GM23338 (cell line): ENCODE measurements at regions not wholly inside any gene's neighbourhood (a gene's known extent, or its start where the extent isn't known, plus 50 kb on each side); places are given as distances from the start of the nearest gene placed in this dataset.

Source experiments
- ATAC-seq: fragments of 200-7000 bp; cut with Tn5 transposase; 3 replicates; pipeline ENCODE4 v1.9.1; 2020
- DNase-seq: peaks from one replicate; pipeline ENCODE4 v3.0.0-alpha.2; 2015; ENCODE audit warnings: low spot score
- H2AFZ ChIP-seq: fragments of 200-600 bp; sonication (generic); 2 replicates; pipeline ENCODE4 v1.8.0; 2016; ENCODE audit warnings: antibody characterized with exemption, mild to moderate bottlenecking, moderate library complexity
- H3F3A ChIP-seq: fragments of 200-600 bp; sonication (generic); replicated peaks from 2 replicates; pipeline ENCODE4 v1.8.0; 2017; ENCODE audit warnings: antibody characterized with exemption, mixed run types, low read depth
- H3K27ac ChIP-seq: fragments of 200-600 bp; sonication (generic); 2 replicates; pipeline ENCODE4 v1.6.1; 2016; ENCODE audit warnings: low read depth
- H3K27me3 ChIP-seq: fragments of 200-600 bp; sonication (generic); 2 replicates; pipeline ENCODE4 v1.8.0; 2016; ENCODE audit warnings: mild to moderate bottlenecking, mixed run types, moderate library complexity; ENCODE audit not compliant: insufficient read depth
- H3K36me3 ChIP-seq: fragments of 200-600 bp; sonication (generic); 2 replicates; pipeline ENCODE4 v1.8.0; 2016; ENCODE audit warnings: mild to moderate bottlenecking; ENCODE audit not compliant: insufficient read depth
- H3K4me1 ChIP-seq: fragments of 200-600 bp; sonication (generic); 2 replicates; pipeline ENCODE4 v1.8.0; 2016; ENCODE audit warnings: mild to moderate bottlenecking, moderate library complexity; ENCODE audit not compliant: insufficient read depth
- H3K4me2 ChIP-seq: fragments of 200-600 bp; sonication (generic); 2 replicates; pipeline ENCODE4 v1.7.1; 2017; ENCODE audit warnings: mixed run types
- H3K4me3 ChIP-seq: fragments of 200-600 bp; sonication (generic); 2 replicates; pipeline ENCODE4 v1.6.1; 2016; ENCODE audit warnings: mixed run types
- H3K79me2 ChIP-seq: fragments of 200-600 bp; sonication (generic); replicated peaks from 2 replicates; pipeline ENCODE4 v1.8.0; 2017; ENCODE audit warnings: mild to moderate bottlenecking; ENCODE audit not compliant: insufficient read depth
- H3K9me2 ChIP-seq: fragments of 200-600 bp; sonication (generic); 2 replicates; pipeline ENCODE4 v1.8.0; 2017; ENCODE audit not compliant: insufficient read depth
- H4K20me1 ChIP-seq: fragments of 200-600 bp; sonication (generic); replicated peaks from 2 replicates; pipeline ENCODE4 v1.8.0; 2017; ENCODE audit warnings: mild to moderate bottlenecking; ENCODE audit not compliant: insufficient read depth
- H3K27ac Mint-ChIP-seq: 2 replicates; pipeline ENCODE4 v1.8.0; 2020; ENCODE audit warnings: inconsistent platforms, mild to moderate bottlenecking, moderate library complexity, mixed read lengths
- H3K27me3 Mint-ChIP-seq: 3 replicates; pipeline ENCODE4 v1.8.0; 2022; ENCODE audit warnings: low read depth, mild to moderate bottlenecking, moderate library complexity, mixed read lengths, inconsistent platforms; ENCODE audit not compliant: insufficient read depth, poor library complexity
- H3K36me3 Mint-ChIP-seq: 3 replicates; pipeline ENCODE4 v1.8.0; 2021; ENCODE audit warnings: low read depth, mild to moderate bottlenecking, inconsistent platforms, moderate library complexity, mixed read lengths
- H3K4me1 Mint-ChIP-seq: 3 replicates; pipeline ENCODE4 v1.8.0; 2020; ENCODE audit warnings: mild to moderate bottlenecking, inconsistent platforms, mixed read lengths
- H3K4me3 Mint-ChIP-seq: 3 replicates; pipeline ENCODE4 v1.8.0; 2021; ENCODE audit warnings: moderate library complexity, mild to moderate bottlenecking, inconsistent platforms, mixed read lengths
- H3K9me3 Mint-ChIP-seq: 3 replicates; pipeline ENCODE4 v1.8.0; 2020; ENCODE audit warnings: moderate library complexity, mild to moderate bottlenecking, inconsistent platforms, mixed read lengths
- CREB1 ChIP-seq: fragments of 250-450 bp; sonication (Bioruptor Pico); IDR thresholded peaks from 2 replicates; pipeline ENCODE4 v1.5.0; 2020; ENCODE audit warnings: low read depth, mild to moderate bottlenecking, moderate library complexity
- EZH2 ChIP-seq: fragments of 200-600 bp; sonication (generic); IDR thresholded peaks from one replicate; pipeline ENCODE4 v1.8.0; 2017; ENCODE audit warnings: antibody characterized with exemption, mild to moderate bottlenecking, low read depth; ENCODE audit not compliant: unreplicated experiment
- EZH2phosphoT487 ChIP-seq: fragments of 200-600 bp; sonication (generic); IDR thresholded peaks from one replicate; pipeline ENCODE4 v1.8.1; 2018; ENCODE audit warnings: antibody characterized with exemption; ENCODE audit not compliant: unreplicated experiment
- JUNB ChIP-seq: IDR thresholded peaks from one replicate; pipeline ENCODE4 v1.6.1; 2016; ENCODE audit warnings: antibody characterized with exemption; ENCODE audit not compliant: unreplicated experiment
- NANOG ChIP-seq: IDR thresholded peaks from 2 replicates; pipeline ENCODE4 v1.6.1; 2016; ENCODE audit warnings: antibody characterized with exemption, borderline replicate concordance
- POLR2AphosphoS5 ChIP-seq: IDR thresholded peaks from 2 replicates; pipeline ENCODE4 v1.6.1; 2016; ENCODE audit warnings: antibody characterized with exemption, low read depth
- STAT1 ChIP-seq: IDR thresholded peaks from one replicate; pipeline ENCODE4 v1.6.1; 2016; ENCODE audit warnings: antibody characterized with exemption; ENCODE audit not compliant: unreplicated experiment
- ZNF114 ChIP-seq: fragments of 250-450 bp; sonication (Bioruptor Pico); IDR thresholded peaks from 2 replicates; pipeline ENCODE4 v1.5.0; 2020; ENCODE audit warnings: mild to moderate bottlenecking, moderate library complexity
- ZNF331 ChIP-seq: fragments of 250-450 bp; sonication (Bioruptor Pico); IDR thresholded peaks from 2 replicates; pipeline ENCODE4 v1.5.0; 2020; ENCODE audit warnings: low read depth, mild to moderate bottlenecking, moderate library complexity
- TF ChIP-seq, protein P1 (sequence below): IDR thresholded peaks from 2 replicates; pipeline ENCODE4 v1.6.1; 2016; ENCODE audit warnings: antibody characterized with exemption
- TF ChIP-seq, protein P2 (sequence below), 2 experiments: fragments of 200-600 bp in 1 of 2; sonication (generic) in 1 of 2; conservative IDR thresholded peaks; 2 replicates each; pipeline versions ENCODE4 v1.5.1 to v1.6.1; 2016 to 2017; ENCODE audit warnings: antibody characterized with exemption in 2 of 2, low read depth in 2 of 2, mild to moderate bottlenecking in 2 of 2, moderate library complexity in 1 of 2
- TF ChIP-seq, protein P3 (sequence below): IDR thresholded peaks from one replicate; pipeline ENCODE4 v1.6.1; 2018; ENCODE audit warnings: antibody characterized with exemption; ENCODE audit not compliant: unreplicated experiment
- TF ChIP-seq, protein P4 (sequence below): fragments of 250-450 bp; sonication (Bioruptor Pico); IDR thresholded peaks from 2 replicates; pipeline ENCODE4 v1.5.0; 2020; ENCODE audit warnings: mild to moderate bottlenecking, moderate library complexity

DNA sequence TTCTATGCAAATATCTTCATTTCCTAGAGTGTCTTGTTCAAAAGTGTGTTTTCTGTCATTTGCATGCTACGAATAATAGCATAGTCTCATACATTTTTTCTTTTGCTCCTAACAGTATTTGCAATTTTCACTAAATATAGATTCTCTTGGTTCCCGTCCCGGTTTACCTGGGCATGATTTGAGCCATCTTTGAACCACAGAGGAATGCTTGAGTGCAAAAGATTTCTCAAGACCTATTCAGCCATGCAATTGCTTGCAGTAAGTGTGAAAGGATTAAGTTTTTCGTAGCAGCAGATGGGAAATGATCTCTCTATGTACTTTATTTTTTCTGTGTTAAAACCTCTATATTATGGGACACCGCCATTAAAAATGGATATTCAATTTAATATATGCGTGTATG is 733.0 kb downstream of the ZPLD1 start:
- Histone ChIP-seq H3K27ac (no peak overlapping the region), H3K4me3 (no peak overlapping the region), H2AFZ (no peak overlapping the region), H3K4me2 (no peak overlapping the region), H3K27me3 (no peaks in the 10 kb centered on the region), H3K79me2 (no peaks in the 10 kb centered on the region), H3K4me1 (no peaks in the 10 kb centered on the region), H3K36me3 (no peaks in the 10 kb centered on the region), H3F3A (no peaks in the 10 kb centered on the region), H4K20me1 (no peaks in the 10 kb centered on the region), H3K9me2 (no peaks in the 10 kb centered on the region)
- ATAC-seq: no peak
- no peak for DNase-seq
- Mint-ChIP-seq H3K27ac (no peak overlapping the region), H3K27me3 (no peaks in the 10 kb centered on the region), H3K4me3 (no peak overlapping the region), H3K9me3 (no peaks in the 10 kb centered on the region; the same call in 2 of the 3 replicates), H3K36me3 (peaks cover 2% of the 10 kb centered on the region; the same call in 2 of the 3 replicates), H3K4me1 (no peaks in the 10 kb centered on the region; the same call in 2 of the 3 replicates)
- TF ChIP-seq CREB1: no peak
- TF ChIP-seq POLR2AphosphoS5: no peak
- no peak for TF ChIP-seq STAT1
- TF ChIP-seq EZH2: no peak
- no peak for TF ChIP-seq ZNF331 (CRISPR knock-in tag)
- TF ChIP-seq, protein P1, sequence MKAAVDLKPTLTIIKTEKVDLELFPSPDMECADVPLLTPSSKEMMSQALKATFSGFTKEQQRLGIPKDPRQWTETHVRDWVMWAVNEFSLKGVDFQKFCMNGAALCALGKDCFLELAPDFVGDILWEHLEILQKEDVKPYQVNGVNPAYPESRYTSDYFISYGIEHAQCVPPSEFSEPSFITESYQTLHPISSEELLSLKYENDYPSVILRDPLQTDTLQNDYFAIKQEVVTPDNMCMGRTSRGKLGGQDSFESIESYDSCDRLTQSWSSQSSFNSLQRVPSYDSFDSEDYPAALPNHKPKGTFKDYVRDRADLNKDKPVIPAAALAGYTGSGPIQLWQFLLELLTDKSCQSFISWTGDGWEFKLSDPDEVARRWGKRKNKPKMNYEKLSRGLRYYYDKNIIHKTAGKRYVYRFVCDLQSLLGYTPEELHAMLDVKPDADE: no peak
- TF ChIP-seq, protein P2, sequence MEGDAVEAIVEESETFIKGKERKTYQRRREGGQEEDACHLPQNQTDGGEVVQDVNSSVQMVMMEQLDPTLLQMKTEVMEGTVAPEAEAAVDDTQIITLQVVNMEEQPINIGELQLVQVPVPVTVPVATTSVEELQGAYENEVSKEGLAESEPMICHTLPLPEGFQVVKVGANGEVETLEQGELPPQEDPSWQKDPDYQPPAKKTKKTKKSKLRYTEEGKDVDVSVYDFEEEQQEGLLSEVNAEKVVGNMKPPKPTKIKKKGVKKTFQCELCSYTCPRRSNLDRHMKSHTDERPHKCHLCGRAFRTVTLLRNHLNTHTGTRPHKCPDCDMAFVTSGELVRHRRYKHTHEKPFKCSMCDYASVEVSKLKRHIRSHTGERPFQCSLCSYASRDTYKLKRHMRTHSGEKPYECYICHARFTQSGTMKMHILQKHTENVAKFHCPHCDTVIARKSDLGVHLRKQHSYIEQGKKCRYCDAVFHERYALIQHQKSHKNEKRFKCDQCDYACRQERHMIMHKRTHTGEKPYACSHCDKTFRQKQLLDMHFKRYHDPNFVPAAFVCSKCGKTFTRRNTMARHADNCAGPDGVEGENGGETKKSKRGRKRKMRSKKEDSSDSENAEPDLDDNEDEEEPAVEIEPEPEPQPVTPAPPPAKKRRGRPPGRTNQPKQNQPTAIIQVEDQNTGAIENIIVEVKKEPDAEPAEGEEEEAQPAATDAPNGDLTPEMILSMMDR (conservative IDR thresholded peaks at IDR 0.05; ENCODE audit: low read depth in 2 of 2): no peak
- TF ChIP-seq, protein P3, sequence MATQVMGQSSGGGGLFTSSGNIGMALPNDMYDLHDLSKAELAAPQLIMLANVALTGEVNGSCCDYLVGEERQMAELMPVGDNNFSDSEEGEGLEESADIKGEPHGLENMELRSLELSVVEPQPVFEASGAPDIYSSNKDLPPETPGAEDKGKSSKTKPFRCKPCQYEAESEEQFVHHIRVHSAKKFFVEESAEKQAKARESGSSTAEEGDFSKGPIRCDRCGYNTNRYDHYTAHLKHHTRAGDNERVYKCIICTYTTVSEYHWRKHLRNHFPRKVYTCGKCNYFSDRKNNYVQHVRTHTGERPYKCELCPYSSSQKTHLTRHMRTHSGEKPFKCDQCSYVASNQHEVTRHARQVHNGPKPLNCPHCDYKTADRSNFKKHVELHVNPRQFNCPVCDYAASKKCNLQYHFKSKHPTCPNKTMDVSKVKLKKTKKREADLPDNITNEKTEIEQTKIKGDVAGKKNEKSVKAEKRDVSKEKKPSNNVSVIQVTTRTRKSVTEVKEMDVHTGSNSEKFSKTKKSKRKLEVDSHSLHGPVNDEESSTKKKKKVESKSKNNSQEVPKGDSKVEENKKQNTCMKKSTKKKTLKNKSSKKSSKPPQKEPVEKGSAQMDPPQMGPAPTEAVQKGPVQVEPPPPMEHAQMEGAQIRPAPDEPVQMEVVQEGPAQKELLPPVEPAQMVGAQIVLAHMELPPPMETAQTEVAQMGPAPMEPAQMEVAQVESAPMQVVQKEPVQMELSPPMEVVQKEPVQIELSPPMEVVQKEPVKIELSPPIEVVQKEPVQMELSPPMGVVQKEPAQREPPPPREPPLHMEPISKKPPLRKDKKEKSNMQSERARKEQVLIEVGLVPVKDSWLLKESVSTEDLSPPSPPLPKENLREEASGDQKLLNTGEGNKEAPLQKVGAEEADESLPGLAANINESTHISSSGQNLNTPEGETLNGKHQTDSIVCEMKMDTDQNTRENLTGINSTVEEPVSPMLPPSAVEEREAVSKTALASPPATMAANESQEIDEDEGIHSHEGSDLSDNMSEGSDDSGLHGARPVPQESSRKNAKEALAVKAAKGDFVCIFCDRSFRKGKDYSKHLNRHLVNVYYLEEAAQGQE: no peak
- no peak for TF ChIP-seq JUNB
- TF ChIP-seq NANOG: no peak
- TF ChIP-seq ZNF114 (CRISPR knock-in tag): no peak
- TF ChIP-seq, protein P4, sequence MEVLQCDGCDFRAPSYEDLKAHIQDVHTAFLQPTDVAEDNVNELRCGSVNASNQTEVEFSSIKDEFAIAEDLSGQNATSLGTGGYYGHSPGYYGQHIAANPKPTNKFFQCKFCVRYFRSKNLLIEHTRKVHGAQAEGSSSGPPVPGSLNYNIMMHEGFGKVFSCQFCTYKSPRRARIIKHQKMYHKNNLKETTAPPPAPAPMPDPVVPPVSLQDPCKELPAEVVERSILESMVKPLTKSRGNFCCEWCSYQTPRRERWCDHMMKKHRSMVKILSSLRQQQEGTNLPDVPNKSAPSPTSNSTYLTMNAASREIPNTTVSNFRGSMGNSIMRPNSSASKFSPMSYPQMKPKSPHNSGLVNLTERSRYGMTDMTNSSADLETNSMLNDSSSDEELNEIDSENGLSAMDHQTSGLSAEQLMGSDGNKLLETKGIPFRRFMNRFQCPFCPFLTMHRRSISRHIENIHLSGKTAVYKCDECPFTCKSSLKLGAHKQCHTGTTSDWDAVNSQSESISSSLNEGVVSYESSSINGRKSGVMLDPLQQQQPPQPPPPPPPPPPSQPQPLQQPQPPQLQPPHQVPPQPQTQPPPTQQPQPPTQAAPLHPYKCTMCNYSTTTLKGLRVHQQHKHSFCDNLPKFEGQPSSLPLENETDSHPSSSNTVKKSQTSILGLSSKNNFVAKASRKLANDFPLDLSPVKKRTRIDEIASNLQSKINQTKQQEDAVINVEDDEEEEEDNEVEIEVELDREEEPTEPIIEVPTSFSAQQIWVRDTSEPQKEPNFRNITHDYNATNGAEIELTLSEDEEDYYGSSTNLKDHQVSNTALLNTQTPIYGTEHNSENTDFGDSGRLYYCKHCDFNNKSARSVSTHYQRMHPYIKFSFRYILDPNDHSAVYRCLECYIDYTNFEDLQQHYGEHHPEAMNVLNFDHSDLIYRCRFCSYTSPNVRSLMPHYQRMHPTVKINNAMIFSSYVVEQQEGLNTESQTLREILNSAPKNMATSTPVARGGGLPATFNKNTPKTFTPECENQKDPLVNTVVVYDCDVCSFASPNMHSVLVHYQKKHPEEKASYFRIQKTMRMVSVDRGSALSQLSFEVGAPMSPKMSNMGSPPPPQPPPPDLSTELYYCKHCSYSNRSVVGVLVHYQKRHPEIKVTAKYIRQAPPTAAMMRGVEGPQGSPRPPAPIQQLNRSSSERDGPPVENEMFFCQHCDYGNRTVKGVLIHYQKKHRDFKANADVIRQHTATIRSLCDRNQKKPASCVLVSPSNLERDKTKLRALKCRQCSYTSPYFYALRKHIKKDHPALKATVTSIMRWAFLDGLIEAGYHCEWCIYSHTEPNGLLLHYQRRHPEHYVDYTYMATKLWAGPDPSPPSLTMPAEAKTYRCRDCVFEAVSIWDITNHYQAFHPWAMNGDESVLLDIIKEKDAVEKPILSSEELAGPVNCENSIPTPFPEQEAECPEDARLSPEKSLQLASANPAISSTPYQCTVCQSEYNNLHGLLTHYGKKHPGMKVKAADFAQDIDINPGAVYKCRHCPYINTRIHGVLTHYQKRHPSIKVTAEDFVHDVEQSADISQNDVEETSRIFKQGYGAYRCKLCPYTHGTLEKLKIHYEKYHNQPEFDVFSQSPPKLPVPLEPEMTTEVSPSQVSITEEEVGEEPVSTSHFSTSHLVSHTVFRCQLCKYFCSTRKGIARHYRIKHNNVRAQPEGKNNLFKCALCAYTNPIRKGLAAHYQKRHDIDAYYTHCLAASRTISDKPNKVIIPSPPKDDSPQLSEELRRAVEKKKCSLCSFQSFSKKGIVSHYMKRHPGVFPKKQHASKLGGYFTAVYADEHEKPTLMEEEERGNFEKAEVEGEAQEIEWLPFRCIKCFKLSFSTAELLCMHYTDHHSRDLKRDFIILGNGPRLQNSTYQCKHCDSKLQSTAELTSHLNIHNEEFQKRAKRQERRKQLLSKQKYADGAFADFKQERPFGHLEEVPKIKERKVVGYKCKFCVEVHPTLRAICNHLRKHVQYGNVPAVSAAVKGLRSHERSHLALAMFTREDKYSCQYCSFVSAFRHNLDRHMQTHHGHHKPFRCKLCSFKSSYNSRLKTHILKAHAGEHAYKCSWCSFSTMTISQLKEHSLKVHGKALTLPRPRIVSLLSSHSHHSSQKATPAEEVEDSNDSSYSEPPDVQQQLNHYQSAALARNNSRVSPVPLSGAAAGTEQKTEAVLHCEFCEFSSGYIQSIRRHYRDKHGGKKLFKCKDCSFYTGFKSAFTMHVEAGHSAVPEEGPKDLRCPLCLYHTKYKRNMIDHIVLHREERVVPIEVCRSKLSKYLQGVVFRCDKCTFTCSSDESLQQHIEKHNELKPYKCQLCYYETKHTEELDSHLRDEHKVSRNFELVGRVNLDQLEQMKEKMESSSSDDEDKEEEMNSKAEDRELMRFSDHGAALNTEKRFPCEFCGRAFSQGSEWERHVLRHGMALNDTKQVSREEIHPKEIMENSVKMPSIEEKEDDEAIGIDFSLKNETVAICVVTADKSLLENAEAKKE (CRISPR knock-in tag): no peak
- no peak for TF ChIP-seq EZH2phosphoT487
